Liver (tissue), 8 donors: ENCODE measurements at regions not wholly inside any gene's neighbourhood (a gene's known extent, or its start where the extent isn't known, plus 50 kb on each side); places are given as distances from the start of the nearest gene placed in this dataset.

ENCODE experiments used
- DNase-seq: peaks from one replicate; pipeline ENCODE4 v3.0.0-alpha.2; 2017; ENCODE audit warnings: low spot score
- H3K27ac ChIP-seq, 2 donors: one replicate each; pipeline ENCODE4 v1.7.0; 2013; ENCODE audit warnings: inconsistent platforms in 2 of 2, low read length in 2 of 2, control low read depth in 1 of 2, low read depth in 1 of 2, mild to moderate bottlenecking in 1 of 2
- H3K27me3 ChIP-seq, 4 donors: one replicate each; pipeline versions ENCODE4 v1.6.1 to v1.7.0; 2013; ENCODE audit warnings: low read length in 3 of 4, inconsistent platforms in 1 of 4, mild to moderate bottlenecking in 1 of 4, moderate library complexity in 1 of 4; ENCODE audit not compliant: control insufficient read depth in 4 of 4, insufficient read depth in 4 of 4
- H3K36me3 ChIP-seq, 4 donors: one replicate each; pipeline versions ENCODE4 v1.6.1 to v1.7.0; 2013; ENCODE audit warnings: low read length in 3 of 4, mild to moderate bottlenecking in 3 of 4, low read depth in 1 of 4, moderate library complexity in 1 of 4; ENCODE audit not compliant: control insufficient read depth in 4 of 4, insufficient read depth in 3 of 4
- H3K4me1 ChIP-seq, 4 donors: one replicate each; pipeline versions ENCODE4 v1.6.1 to v1.7.0; 2013; ENCODE audit warnings: low read length in 3 of 4, mild to moderate bottlenecking in 3 of 4, moderate library complexity in 1 of 4; ENCODE audit not compliant: control insufficient read depth in 4 of 4, insufficient read depth in 4 of 4
- H3K4me3 ChIP-seq, 3 donors: one replicate each; pipeline versions ENCODE4 v1.6.1 to v1.7.0; 2013; ENCODE audit warnings: low read length in 3 of 3, control low read depth in 1 of 3, low read depth in 1 of 3, mild to moderate bottlenecking in 1 of 3
- H3K9ac ChIP-seq, 2 donors: one replicate each; pipeline ENCODE4 v1.7.0; 2013; ENCODE audit warnings: low read length in 2 of 2, mild to moderate bottlenecking in 2 of 2, moderate library complexity in 2 of 2, control low read depth in 1 of 2, low read depth in 1 of 2
- H3K9me3 ChIP-seq, 4 donors: one replicate each; pipeline versions ENCODE4 v1.6.1 to v1.7.0; 2013; ENCODE audit warnings: low read length in 3 of 4; ENCODE audit not compliant: control insufficient read depth in 4 of 4
- EGR1 ChIP-seq, 2 donors: IDR thresholded peaks; 2 replicates each; pipeline ENCODE4 v1.6.1; 2016 to 2018; ENCODE audit warnings: antibody characterized with exemption in 2 of 2, low read depth in 2 of 2
- FOXA1 ChIP-seq: IDR thresholded peaks from 2 replicates; pipeline ENCODE4 v1.6.1; 2016; ENCODE audit warnings: antibody characterized with exemption
- HNF4A ChIP-seq, 2 donors: conservative IDR thresholded peaks; 2 replicates each; pipeline ENCODE4 v1.6.1; 2016; ENCODE audit warnings: antibody characterized with exemption in 2 of 2, mild to moderate bottlenecking in 2 of 2
- HNF4G ChIP-seq: IDR thresholded peaks from 2 replicates; pipeline ENCODE4 v1.6.1; 2016; ENCODE audit warnings: antibody characterized with exemption
- JUND ChIP-seq, 2 donors: IDR thresholded peaks; 2 replicates each; pipeline ENCODE4 v1.6.1; 2016; ENCODE audit warnings: antibody characterized with exemption in 2 of 2
- MAX ChIP-seq: IDR thresholded peaks from 2 replicates; pipeline ENCODE4 v1.6.1; 2016; ENCODE audit warnings: antibody characterized with exemption
- NR2F2 ChIP-seq: IDR thresholded peaks from 2 replicates; pipeline ENCODE4 v1.6.1; 2016; ENCODE audit warnings: antibody characterized with exemption
- RAD21 ChIP-seq, 2 donors: IDR thresholded peaks; 2 replicates each; pipeline ENCODE4 v1.6.1; 2016; ENCODE audit warnings: antibody characterized with exemption in 2 of 2, mild to moderate bottlenecking in 2 of 2
- REST ChIP-seq: IDR thresholded peaks from 2 replicates; pipeline ENCODE4 v1.6.1; 2016; ENCODE audit warnings: antibody characterized with exemption, mild to moderate bottlenecking
- RXRA ChIP-seq, 2 donors: IDR thresholded peaks; 2 replicates each; pipeline ENCODE4 v1.6.1; 2017 to 2018; ENCODE audit warnings: antibody characterized with exemption in 2 of 2, mild to moderate bottlenecking in 1 of 2
- TAF1 ChIP-seq: conservative IDR thresholded peaks from 2 replicates; pipeline ENCODE4 v1.6.1; 2016; ENCODE audit warnings: antibody characterized with exemption, mild to moderate bottlenecking
- YY1 ChIP-seq: IDR thresholded peaks from 2 replicates; pipeline ENCODE4 v1.6.1; 2016; ENCODE audit warnings: antibody characterized with exemption, mild to moderate bottlenecking
- WGBS: extraction: QIAGEN DNeasy Blood & Tissue Kit; methylation state at CpG from one replicate; pipeline ENCODE4 v1.1.7; 2013; 5-methylcytosine and 5-hydroxymethylcytosine counted together
- TF ChIP-seq, protein P1 (sequence below): fragments of 150-350 bp; IDR thresholded peaks from 2 replicates; pipeline ENCODE4 v1.5.1; 2017; ENCODE audit warnings: improper control_type of control experiment, low read depth, low read length; ENCODE audit not compliant: missing input control
- TF ChIP-seq, protein P2 (sequence below): IDR thresholded peaks from 2 replicates; pipeline ENCODE4 v1.6.1; 2016; ENCODE audit warnings: antibody characterized with exemption
- donor health status: healthy.
- donor health status: healthy.
- donor health status: healthy.
- donor health status: healthy.
- donor health status: healthy.

DNA sequence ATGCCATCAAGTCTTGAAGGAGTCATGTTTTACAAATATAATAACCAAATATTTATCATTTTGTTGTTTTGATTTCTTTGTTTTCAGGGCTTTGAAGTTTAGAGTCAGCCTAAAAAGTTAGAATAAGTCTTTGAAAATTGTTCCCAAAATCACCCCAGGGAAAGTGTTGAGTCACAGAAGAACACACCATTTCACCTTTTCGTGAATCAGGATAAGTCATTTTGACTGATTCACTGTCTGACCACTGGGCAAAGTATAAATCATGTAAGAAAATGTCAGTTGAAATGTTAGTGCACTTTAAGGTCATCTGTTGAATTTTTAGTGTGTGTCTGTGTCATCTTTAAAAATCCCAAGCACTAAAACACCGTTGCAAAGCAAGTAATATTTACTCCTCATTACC is 1320.1 kb downstream of the RPA4 start:
- Histone ChIP-seq H3K27me3 (no peaks in the 10 kb centered on the region), H3K9ac (no peak overlapping the region), H3K4me1 (no peaks in the 10 kb centered on the region), H3K36me3 (no peaks in the 10 kb centered on the region), H3K4me3 (no peak overlapping the region), H3K27ac (no peak overlapping the region), H3K9me3 (no peaks in the 10 kb centered on the region)
- WGBS: 71% methylated on average over 2 of the region's 2 CpGs
- no peak for TF ChIP-seq HNF4A (conservative IDR thresholded peaks at IDR 0.05)
- TF ChIP-seq, protein P1, sequence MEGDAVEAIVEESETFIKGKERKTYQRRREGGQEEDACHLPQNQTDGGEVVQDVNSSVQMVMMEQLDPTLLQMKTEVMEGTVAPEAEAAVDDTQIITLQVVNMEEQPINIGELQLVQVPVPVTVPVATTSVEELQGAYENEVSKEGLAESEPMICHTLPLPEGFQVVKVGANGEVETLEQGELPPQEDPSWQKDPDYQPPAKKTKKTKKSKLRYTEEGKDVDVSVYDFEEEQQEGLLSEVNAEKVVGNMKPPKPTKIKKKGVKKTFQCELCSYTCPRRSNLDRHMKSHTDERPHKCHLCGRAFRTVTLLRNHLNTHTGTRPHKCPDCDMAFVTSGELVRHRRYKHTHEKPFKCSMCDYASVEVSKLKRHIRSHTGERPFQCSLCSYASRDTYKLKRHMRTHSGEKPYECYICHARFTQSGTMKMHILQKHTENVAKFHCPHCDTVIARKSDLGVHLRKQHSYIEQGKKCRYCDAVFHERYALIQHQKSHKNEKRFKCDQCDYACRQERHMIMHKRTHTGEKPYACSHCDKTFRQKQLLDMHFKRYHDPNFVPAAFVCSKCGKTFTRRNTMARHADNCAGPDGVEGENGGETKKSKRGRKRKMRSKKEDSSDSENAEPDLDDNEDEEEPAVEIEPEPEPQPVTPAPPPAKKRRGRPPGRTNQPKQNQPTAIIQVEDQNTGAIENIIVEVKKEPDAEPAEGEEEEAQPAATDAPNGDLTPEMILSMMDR: no peak
- no peak for TF ChIP-seq NR2F2
- TF ChIP-seq, protein P2, sequence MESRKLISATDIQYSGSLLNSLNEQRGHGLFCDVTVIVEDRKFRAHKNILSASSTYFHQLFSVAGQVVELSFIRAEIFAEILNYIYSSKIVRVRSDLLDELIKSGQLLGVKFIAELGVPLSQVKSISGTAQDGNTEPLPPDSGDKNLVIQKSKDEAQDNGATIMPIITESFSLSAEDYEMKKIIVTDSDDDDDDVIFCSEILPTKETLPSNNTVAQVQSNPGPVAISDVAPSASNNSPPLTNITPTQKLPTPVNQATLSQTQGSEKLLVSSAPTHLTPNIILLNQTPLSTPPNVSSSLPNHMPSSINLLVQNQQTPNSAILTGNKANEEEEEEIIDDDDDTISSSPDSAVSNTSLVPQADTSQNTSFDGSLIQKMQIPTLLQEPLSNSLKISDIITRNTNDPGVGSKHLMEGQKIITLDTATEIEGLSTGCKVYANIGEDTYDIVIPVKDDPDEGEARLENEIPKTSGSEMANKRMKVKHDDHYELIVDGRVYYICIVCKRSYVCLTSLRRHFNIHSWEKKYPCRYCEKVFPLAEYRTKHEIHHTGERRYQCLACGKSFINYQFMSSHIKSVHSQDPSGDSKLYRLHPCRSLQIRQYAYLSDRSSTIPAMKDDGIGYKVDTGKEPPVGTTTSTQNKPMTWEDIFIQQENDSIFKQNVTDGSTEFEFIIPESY: no peak
- no peak for TF ChIP-seq RAD21 (IDR thresholded peaks at IDR 0.05)
- TF ChIP-seq JUND (IDR thresholded peaks at IDR 0.05): no peak
- no peak for TF ChIP-seq RXRA (IDR thresholded peaks at IDR 0.05)
- TF ChIP-seq MAX: no peak
- no peak for DNase-seq

DNA sequence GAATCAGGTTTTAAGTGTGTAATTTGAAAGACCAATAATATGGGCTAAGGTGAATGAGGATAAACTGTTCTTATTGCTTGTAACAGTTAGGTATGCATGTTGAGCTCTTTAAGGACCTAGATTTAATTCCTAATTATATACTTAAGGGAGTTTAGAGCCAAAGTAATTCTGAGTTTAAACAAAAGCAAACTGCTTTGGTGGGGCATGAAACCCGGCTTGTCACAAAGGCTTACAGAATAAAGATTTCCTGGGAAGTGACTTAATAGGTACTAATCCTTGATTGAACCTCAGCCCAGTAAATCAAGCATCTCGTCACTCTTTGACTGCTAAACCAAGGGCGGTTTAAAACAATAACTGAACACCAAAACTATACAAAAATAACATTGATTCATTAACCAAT is 1324.2 kb downstream of the RPA4 start:
- H3K27me3 ChIP-seq: peaks cover 0 to 3% (median 0%) of the 10 kb centered on the region in 4 donors
- H3K36me3 ChIP-seq: no peaks in the 10 kb centered on the region
- H3K27ac ChIP-seq: no peak overlapping the region
- WGBS: 79% methylated on average over 3 of the region's 3 CpGs
- no peak overlapping the region for H3K9ac ChIP-seq
- no peaks in the 10 kb centered on the region for H3K4me1 ChIP-seq
- H3K9me3 ChIP-seq: no peaks in the 10 kb centered on the region
- no peak for DNase-seq
- H3K4me3 ChIP-seq: no peak overlapping the region
- TF ChIP-seq FOXA1 (no peak), NR2F2 (no peak), YY1 (no peak)
- TF ChIP-seq, protein P1: no peak

DNA sequence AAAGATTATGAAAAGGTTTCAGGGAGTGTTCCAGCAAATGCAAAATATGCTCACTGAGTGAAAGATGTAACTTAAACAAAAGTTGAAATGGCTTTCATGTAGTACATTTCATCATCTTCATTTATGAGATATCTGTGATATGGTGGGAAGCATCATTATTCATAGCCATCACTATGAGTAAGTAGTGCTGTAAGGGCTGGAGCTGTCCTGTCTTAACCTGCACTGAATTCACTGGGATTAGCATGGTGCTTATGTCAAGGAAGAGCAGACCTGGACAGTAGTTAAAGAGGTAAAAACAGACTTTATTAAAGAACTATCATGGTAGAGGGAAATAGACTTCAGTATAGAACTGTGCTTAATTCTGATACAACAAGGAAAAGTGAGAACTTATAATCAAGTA is 1347.3 kb downstream of the RPA4 start:
- Histone ChIP-seq H3K9ac (no peak overlapping the region), H3K36me3 (no peaks in the 10 kb centered on the region), H3K4me1 (no peaks in the 10 kb centered on the region), H3K27ac (no peak overlapping the region), H3K9me3 (no peaks in the 10 kb centered on the region), H3K4me3 (no peak overlapping the region), H3K27me3 (no peaks in the 10 kb centered on the region)
- no peak for DNase-seq
- no peak for TF ChIP-seq HNF4G
- TF ChIP-seq HNF4A (conservative IDR thresholded peaks at IDR 0.05): no peak
- no peak for TF ChIP-seq NR2F2
- TF ChIP-seq EGR1 (IDR thresholded peaks at IDR 0.05; ENCODE audit: low read depth in 2 of 2): no peak
- TF ChIP-seq, protein P2: no peak
- TF ChIP-seq TAF1: no peak
- TF ChIP-seq REST: no peak
- no peak for TF ChIP-seq MAX
